ENCODE measurements at regions not wholly inside any gene's neighbourhood (a gene's known extent, or its start where the extent isn't known, plus 50 kb on each side); places are given as distances from the start of the nearest gene placed in this dataset.
"Not testable (repeated sequence)": the region's sequence is repeated elsewhere in the genome, so short reads cannot be mapped to it uniquely, and the experiment has no call there.

- in situ Hi-C loops (cut with MboI; ENCODE audit: low sequenced_read_pairs) = not testable (repeated sequence)
These were observed 150.2 kb upstream of the MAP3K1 start for GRCh38 chr5:56665117-56665516.

- in situ Hi-C loops (cut with MboI; ENCODE audit: low sequenced_read_pairs) = no loop called here
These were observed 151.3 kb upstream of the MAP3K1 start for GRCh38 chr5:56664025-56664424.

GRCh38 chr5:56663523-56663922, 151.8 kb upstream of the MAP3K1 start:
- in situ Hi-C loops (cut with MboI; ENCODE audit: low sequenced_read_pairs) = no loop called here

- in situ Hi-C loops (cut with MboI; ENCODE audit: low sequenced_read_pairs) = no loop called here
These were observed 152.5 kb upstream of the MAP3K1 start for GRCh38 chr5:56662893-56663292.

- in situ Hi-C loops (cut with MboI; ENCODE audit: low sequenced_read_pairs) = no loop called here
These were observed 155.4 kb upstream of the MAP3K1 start for GRCh38 chr5:56659971-56660370.

GRCh38 chr5:56658972-56659371, 156.4 kb upstream of the MAP3K1 start:
- in situ Hi-C loops (cut with MboI; ENCODE audit: low sequenced_read_pairs) = no loop called here

GRCh38 chr5:56656846-56657726, 158.3 kb upstream of the MAP3K1 start:
- in situ Hi-C loops (cut with MboI; ENCODE audit: low sequenced_read_pairs) = no loop called here

- in situ Hi-C loops (cut with MboI; ENCODE audit: low sequenced_read_pairs) = no loop called here
These were observed 163.5 kb upstream of the MAP3K1 start for GRCh38 chr5:56651893-56652292.

GRCh38 chr5:56650386-56650785, 165.0 kb upstream of the MAP3K1 start:
- in situ Hi-C loops (cut with MboI; ENCODE audit: low sequenced_read_pairs) = no loop called here

- in situ Hi-C loops (cut with MboI; ENCODE audit: low sequenced_read_pairs) = no loop called here
These were observed 165.8 kb upstream of the MAP3K1 start for GRCh38 chr5:56649569-56649968.

- in situ Hi-C loops (cut with MboI; ENCODE audit: low sequenced_read_pairs) = no loop called here
These were observed 166.8 kb upstream of the MAP3K1 start for GRCh38 chr5:56648460-56649034.

- in situ Hi-C loops (cut with MboI; ENCODE audit: low sequenced_read_pairs) = no loop called here
These were observed 168.1 kb upstream of the MAP3K1 start for GRCh38 chr5:56647099-56647850.

GRCh38 chr5:56641635-56642260, 173.6 kb upstream of the MAP3K1 start:
- in situ Hi-C loops (cut with MboI; ENCODE audit: low sequenced_read_pairs) = no loop called here

GRCh38 chr5:56640763-56641406, 174.5 kb upstream of the MAP3K1 start:
- in situ Hi-C loops (cut with MboI; ENCODE audit: low sequenced_read_pairs) = no loop called here

- in situ Hi-C loops (cut with MboI; ENCODE audit: low sequenced_read_pairs) = no loop called here
These were observed 175.9 kb upstream of the MAP3K1 start for GRCh38 chr5:56639476-56639875.

- in situ Hi-C loops (cut with MboI; ENCODE audit: low sequenced_read_pairs) = no loop called here
These were observed 176.5 kb upstream of the MAP3K1 start for GRCh38 chr5:56638768-56639238.

GRCh38 chr5:56638061-56638621, 177.2 kb upstream of the MAP3K1 start:
- in situ Hi-C loops (cut with MboI; ENCODE audit: low sequenced_read_pairs) = no loop called here

- in situ Hi-C loops (cut with MboI; ENCODE audit: low sequenced_read_pairs) = no loop called here
These were observed 177.9 kb upstream of the MAP3K1 start for GRCh38 chr5:56637321-56637920.

- in situ Hi-C loops (cut with MboI; ENCODE audit: low sequenced_read_pairs) = no loop called here
These were observed 181.4 kb upstream of the MAP3K1 start for GRCh38 chr5:56633950-56634349.

GRCh38 chr5:56632939-56633338, 182.4 kb upstream of the MAP3K1 start:
- in situ Hi-C loops (cut with MboI; ENCODE audit: low sequenced_read_pairs) = no loop called here

Data from HL-60/S4 treated with phorbol 12-myristate 13-acetate at 8.2 ng/mL for 4 days and 3 days (cell line).